Endothelial cell (in vitro differentiated cells): ENCODE measurements at regions not wholly inside any gene's neighbourhood (a gene's known extent, or its start where the extent isn't known, plus 50 kb on each side); places are given as distances from the start of the nearest gene placed in this dataset.

Source experiments
- DNase-seq: peaks from one replicate; pipeline ENCODE4 v3.0.0; 2021; ENCODE audit warnings: low spot score
- H3K27ac Mint-ChIP-seq: one replicate; pipeline ENCODE4 v1.8.0; 2021; ENCODE audit warnings: mixed read lengths, inconsistent platforms; ENCODE audit not compliant: unreplicated experiment
- H3K27me3 Mint-ChIP-seq: one replicate; pipeline ENCODE4 v1.8.0; 2021; ENCODE audit warnings: mild to moderate bottlenecking, moderate library complexity, mixed read lengths, inconsistent platforms; ENCODE audit not compliant: unreplicated experiment
- H3K36me3 Mint-ChIP-seq: one replicate; pipeline ENCODE4 v1.8.0; 2021; ENCODE audit warnings: mild to moderate bottlenecking, low read depth, mixed read lengths, inconsistent platforms; ENCODE audit not compliant: unreplicated experiment
- H3K4me1 Mint-ChIP-seq: one replicate; pipeline ENCODE4 v1.8.0; 2021; ENCODE audit warnings: mild to moderate bottlenecking, mixed read lengths, inconsistent platforms; ENCODE audit not compliant: unreplicated experiment
- H3K4me3 Mint-ChIP-seq: one replicate; pipeline ENCODE4 v1.8.0; 2021; ENCODE audit warnings: mild to moderate bottlenecking, mixed read lengths, inconsistent platforms; ENCODE audit not compliant: unreplicated experiment
- H3K9me3 Mint-ChIP-seq: one replicate; pipeline ENCODE4 v1.8.0; 2021; ENCODE audit warnings: mixed read lengths, inconsistent platforms; ENCODE audit not compliant: unreplicated experiment
- CTCF ChIP-seq: fragments of 200-600 bp; sonication (generic); IDR thresholded peaks from one replicate; pipeline ENCODE4 v1.5.0; 2021; ENCODE audit warnings: antibody characterized with exemption; ENCODE audit not compliant: unreplicated experiment

- H3K4me3 Mint-ChIP-seq = no peak overlapping the region
- no peaks in the 10 kb centered on the region for H3K9me3 Mint-ChIP-seq
- DNase-seq = no peak
- peaks cover 13% of the 10 kb centered on the region for H3K4me1 Mint-ChIP-seq
- no peak overlapping the region for H3K27ac Mint-ChIP-seq
- H3K36me3 Mint-ChIP-seq = no peaks in the 10 kb centered on the region
- no peak for TF ChIP-seq CTCF
- peaks cover 3% of the 10 kb centered on the region for H3K27me3 Mint-ChIP-seq
Measured at GRCh38 chr4:176439611-176440010, 119.8 kb downstream of the SPCS3 start.

GRCh38 chr4:176440698-176441097 is 120.9 kb downstream of the SPCS3 start:
- Mint-ChIP-seq H3K4me1 (peaks cover 13% of the 10 kb centered on the region), H3K4me3 (no peak overlapping the region), H3K27me3 (no peaks in the 10 kb centered on the region), H3K36me3 (no peaks in the 10 kb centered on the region), H3K9me3 (no peaks in the 10 kb centered on the region), H3K27ac (no peak overlapping the region)
- no peak for DNase-seq
- no peak for TF ChIP-seq CTCF

- H3K9me3 Mint-ChIP-seq = no peaks in the 10 kb centered on the region
- no peak overlapping the region for H3K4me3 Mint-ChIP-seq
- no peak for DNase-seq
- no peaks in the 10 kb centered on the region for H3K27me3 Mint-ChIP-seq
- H3K36me3 Mint-ChIP-seq = no peaks in the 10 kb centered on the region
- H3K27ac Mint-ChIP-seq = no peak overlapping the region
- H3K4me1 Mint-ChIP-seq = peaks cover 13% of the 10 kb centered on the region
- TF ChIP-seq CTCF = no peak
Measured at GRCh38 chr4:176441594-176441993, 121.8 kb downstream of the SPCS3 start.

- TF ChIP-seq CTCF = no peak
- no peak for DNase-seq
- Mint-ChIP-seq H3K4me1 (peaks cover 11% of the 10 kb centered on the region), H3K4me3 (no peak overlapping the region), H3K36me3 (no peaks in the 10 kb centered on the region), H3K27ac (no peak overlapping the region), H3K27me3 (no peaks in the 10 kb centered on the region), H3K9me3 (no peaks in the 10 kb centered on the region)
Measured at GRCh38 chr4:176443117-176443516, 123.4 kb downstream of the SPCS3 start.

- Mint-ChIP-seq H3K36me3 (no peaks in the 10 kb centered on the region), H3K27ac (no peak overlapping the region), H3K27me3 (no peaks in the 10 kb centered on the region), H3K4me3 (no peak overlapping the region), H3K9me3 (no peaks in the 10 kb centered on the region), H3K4me1 (peaks cover 11% of the 10 kb centered on the region)
- DNase-seq = no peak
- no peak for TF ChIP-seq CTCF
Measured at GRCh38 chr4:176443646-176444409, 124.1 kb downstream of the SPCS3 start.
